WTC11 (cell line): ENCODE measurements at regions not wholly inside any gene's neighbourhood (a gene's known extent, or its start where the extent isn't known, plus 50 kb on each side); places are given as distances from the start of the nearest gene placed in this dataset.

Experiments used
- TF ChIP-seq, protein P1 (sequence below): sonication (generic); formaldehyde crosslinking; IDR thresholded peaks from 2 replicates; pipeline ENCODE4 v1.8.1; 2023; ENCODE audit warnings: mild to moderate bottlenecking, missing genetic modification reagents
- TF ChIP-seq, protein P2 (sequence below): fragments of 200-600 bp; IDR thresholded peaks from 2 replicates; pipeline ENCODE4 v1.8.0; 2022; ENCODE audit warnings: antibody characterized with exemption

DNA sequence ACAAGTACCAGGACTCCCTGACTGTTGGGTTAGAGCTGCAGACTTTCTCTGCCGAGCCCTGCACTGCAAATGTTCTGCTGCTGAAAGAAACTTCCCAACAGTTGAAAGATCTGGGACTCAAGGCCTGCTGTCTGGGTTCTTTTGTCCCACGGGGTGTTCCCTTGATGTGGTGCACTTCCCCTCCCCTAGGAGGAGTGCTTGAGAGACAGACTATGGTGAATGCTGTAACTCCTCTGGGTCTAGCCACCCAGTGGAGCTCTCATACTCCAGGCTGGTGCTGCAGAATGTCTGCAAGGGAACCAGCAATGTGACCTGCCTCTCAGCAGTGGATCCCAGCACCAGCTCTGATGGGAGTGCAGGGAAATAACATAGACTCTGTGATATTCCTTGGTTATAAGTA, 129.2 kb upstream of the SLCO1B1 start:
- TF ChIP-seq, protein P1, sequence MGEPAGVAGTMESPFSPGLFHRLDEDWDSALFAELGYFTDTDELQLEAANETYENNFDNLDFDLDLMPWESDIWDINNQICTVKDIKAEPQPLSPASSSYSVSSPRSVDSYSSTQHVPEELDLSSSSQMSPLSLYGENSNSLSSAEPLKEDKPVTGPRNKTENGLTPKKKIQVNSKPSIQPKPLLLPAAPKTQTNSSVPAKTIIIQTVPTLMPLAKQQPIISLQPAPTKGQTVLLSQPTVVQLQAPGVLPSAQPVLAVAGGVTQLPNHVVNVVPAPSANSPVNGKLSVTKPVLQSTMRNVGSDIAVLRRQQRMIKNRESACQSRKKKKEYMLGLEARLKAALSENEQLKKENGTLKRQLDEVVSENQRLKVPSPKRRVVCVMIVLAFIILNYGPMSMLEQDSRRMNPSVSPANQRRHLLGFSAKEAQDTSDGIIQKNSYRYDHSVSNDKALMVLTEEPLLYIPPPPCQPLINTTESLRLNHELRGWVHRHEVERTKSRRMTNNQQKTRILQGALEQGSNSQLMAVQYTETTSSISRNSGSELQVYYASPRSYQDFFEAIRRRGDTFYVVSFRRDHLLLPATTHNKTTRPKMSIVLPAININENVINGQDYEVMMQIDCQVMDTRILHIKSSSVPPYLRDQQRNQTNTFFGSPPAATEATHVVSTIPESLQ (CRISPR knock-in tag), result no peak
- TF ChIP-seq, protein P2, sequence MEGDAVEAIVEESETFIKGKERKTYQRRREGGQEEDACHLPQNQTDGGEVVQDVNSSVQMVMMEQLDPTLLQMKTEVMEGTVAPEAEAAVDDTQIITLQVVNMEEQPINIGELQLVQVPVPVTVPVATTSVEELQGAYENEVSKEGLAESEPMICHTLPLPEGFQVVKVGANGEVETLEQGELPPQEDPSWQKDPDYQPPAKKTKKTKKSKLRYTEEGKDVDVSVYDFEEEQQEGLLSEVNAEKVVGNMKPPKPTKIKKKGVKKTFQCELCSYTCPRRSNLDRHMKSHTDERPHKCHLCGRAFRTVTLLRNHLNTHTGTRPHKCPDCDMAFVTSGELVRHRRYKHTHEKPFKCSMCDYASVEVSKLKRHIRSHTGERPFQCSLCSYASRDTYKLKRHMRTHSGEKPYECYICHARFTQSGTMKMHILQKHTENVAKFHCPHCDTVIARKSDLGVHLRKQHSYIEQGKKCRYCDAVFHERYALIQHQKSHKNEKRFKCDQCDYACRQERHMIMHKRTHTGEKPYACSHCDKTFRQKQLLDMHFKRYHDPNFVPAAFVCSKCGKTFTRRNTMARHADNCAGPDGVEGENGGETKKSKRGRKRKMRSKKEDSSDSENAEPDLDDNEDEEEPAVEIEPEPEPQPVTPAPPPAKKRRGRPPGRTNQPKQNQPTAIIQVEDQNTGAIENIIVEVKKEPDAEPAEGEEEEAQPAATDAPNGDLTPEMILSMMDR, result no peak
